HG03460 (cell line): ENCODE measurements at regions not wholly inside any gene's neighbourhood (a gene's known extent, or its start where the extent isn't known, plus 50 kb on each side); places are given as distances from the start of the nearest gene placed in this dataset.
"Not testable (repeated sequence)": the region's sequence is repeated elsewhere in the genome, so short reads cannot be mapped to it uniquely, and the experiment has no call there.

Source experiments
- ATAC-seq: cut with Tn5 transposase; IDR thresholded peaks from one replicate; pipeline ENCODE4 v1.9.1; 2021; ENCODE audit not compliant: unreplicated experiment

GRCh38 chr1:219323426-219323825 is 149.7 kb downstream of the LYPLAL1 start:
- no peak for ATAC-seq

GRCh38 chr1:219322766-219323165 is 149.1 kb downstream of the LYPLAL1 start:
- no peak for ATAC-seq

- ATAC-seq, result not testable (repeated sequence)
Observed at GRCh38 chr1:219320563-219320962, 146.9 kb downstream of the LYPLAL1 start.

DNA sequence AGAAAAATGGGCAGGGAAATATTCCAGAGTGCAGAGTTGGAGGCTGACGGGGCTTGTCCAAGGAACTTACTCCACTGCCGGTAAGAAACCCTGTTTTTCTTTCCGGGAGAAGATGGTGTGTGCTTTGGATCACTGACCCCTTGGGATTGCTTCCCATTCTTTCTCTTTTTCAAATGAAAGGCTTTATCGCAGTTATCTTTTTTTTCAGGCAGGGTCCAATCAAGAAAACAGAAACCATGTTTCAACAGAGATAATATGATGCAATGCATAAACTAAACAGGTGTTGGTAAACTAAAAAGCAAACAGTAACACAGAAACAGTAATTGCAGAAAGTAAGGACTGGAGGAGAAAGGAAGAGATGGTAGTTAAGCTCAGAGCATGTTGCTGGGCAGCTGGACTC is 145.1 kb downstream of the LYPLAL1 start:
- ATAC-seq, result no peak

DNA sequence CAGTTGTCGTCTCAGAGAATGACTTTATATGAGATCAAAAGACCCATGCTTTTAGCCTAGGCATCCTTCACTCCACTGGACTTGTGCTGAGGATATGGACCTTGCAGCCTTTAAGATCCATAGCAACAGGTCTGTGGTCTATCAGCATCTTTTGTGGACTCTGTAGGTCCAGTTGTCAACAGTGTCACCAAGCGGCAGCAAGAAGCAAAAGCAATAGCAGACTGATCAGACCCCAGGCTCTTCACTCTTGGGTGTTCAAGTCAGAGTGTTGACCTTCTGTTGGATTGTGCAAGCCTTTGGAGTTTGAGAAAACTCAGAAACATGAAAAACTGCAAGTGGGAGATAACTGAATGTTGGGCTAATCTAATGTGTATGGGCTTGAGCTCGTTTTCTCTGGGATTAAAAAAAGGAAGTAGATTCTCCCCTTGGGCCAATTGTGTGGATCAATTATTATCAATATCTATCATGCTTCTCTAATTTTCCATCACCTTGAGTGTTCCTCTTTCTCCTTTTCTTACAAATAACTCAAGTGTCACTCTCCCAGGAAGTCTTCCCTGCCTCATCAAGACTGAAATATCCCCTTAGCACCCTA is 144.2 kb downstream of the LYPLAL1 start:
- no peak for ATAC-seq

DNA sequence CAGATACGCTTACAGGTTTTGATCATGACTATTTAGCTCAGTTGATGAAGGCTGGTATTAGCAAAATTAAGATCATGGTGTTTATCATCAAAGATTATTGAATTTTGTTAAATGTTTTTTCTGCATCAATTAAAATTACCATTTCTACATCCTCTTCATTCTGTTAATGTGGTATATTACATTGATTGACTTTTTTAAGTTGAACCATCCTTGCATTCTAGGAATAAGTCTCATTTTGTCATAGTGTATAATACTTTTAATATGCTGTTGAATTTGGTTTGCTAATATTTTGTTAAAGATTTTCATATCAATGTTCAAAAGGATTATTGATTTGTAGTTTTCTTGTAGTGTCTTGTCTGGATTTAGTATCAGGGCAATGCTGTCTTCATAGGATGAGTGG is 142.4 kb downstream of the LYPLAL1 start:
- no peak for ATAC-seq

- ATAC-seq, result no peak
Observed at GRCh38 chr1:219313961-219314360, 140.3 kb downstream of the LYPLAL1 start.

GRCh38 chr1:219312967-219313366 is 139.3 kb downstream of the LYPLAL1 start:
- no peak for ATAC-seq

DNA sequence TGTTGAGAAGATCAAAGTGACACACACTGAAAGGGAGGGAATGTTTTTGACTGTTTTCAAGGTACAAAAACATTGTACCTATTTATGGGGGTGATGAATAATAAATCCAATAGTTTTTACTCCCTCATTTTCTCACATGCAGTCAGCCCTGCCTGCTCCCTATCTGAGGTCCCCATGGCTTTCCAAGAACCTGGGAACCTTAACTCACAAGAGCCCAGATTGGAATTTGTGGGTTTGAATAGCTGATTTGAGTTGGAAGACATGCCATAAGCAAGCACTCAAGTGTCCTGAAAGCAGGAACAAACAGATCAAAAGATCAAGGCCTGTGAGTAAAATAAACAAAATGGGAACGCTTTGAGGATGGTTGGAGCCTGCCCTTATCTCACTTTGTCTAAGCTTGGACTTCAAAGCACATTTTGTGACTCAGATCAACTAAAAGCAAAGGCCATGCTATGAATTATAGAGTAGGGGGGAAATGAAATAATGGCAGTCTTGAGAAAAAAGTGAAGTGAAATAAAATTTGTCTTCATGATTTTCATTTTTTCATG is 136.6 kb downstream of the LYPLAL1 start:
- no peak for ATAC-seq

DNA sequence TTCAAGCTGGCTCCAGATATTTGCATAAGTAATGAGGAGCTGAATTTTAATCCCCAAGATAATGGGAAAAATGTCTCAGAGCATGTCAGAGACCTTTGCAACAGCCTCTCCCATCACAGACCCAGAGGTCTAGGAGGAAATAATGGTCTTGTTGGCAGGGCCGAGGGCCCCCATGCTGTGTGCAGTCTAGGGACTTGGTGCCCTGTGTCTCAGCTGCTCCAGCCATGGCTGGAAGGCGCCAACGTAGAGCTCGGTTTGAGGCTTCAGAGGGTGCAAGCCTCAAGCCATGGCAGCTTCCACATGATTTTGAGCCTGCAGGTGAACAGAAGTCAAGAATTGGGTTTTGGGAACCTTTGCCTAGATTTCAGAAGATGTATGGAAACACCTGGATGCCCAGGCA is 134.7 kb downstream of the LYPLAL1 start:
- ATAC-seq, result no peak

DNA sequence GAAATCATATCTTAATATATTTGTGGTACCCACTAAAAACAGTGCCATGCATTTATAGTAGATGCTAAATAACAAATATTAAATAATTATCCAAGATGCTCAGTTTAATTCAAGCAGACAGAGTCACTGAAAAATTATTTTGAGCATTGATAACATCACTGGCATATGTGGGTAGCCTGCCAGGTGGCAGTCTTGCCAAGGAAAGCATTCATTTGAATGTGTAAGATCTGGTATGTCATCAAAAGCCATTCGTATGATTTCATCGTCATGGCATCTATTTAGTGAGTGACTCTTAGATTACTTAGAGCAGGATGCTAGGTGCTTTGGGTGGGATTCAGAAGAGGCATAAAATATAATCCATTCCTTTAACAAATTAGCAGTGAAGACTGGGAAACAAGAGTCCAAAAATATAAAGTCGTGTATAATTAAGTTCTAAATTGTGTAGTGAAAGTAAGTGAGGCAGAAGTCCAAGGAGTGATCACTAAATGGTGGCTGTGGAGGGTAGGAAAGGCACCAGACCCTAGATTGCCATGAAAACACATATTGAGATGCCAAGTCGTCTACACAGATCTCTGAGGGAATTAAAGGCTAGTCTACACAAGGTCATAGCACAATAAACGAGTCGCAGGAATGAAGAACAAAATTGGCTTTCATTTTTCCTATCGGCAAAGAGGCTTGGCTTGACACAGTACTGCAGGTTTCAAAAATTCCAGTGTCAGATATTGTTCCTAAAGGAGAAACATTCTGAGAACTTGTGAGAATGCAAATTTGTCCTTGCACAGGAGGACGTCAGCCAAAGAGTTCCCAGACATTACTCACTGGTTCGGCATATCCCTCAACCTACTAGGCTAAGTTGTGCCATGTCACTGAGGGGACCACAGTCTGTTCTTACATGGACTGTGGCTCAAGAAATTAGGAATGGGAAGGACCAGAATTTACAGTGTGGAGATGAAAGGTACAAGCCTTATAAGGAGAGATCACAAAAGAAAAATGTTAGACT is 130.8 kb downstream of the LYPLAL1 start:
- ATAC-seq, result no peak

- no peak for ATAC-seq
Observed at GRCh38 chr1:219302697-219303096, 129.0 kb downstream of the LYPLAL1 start.

GRCh38 chr1:219299420-219299819 is 125.7 kb downstream of the LYPLAL1 start:
- ATAC-seq, result no peak

GRCh38 chr1:219298571-219299148 is 125.0 kb downstream of the LYPLAL1 start:
- no peak for ATAC-seq

GRCh38 chr1:219296430-219297355 is 123.0 kb downstream of the LYPLAL1 start:
- ATAC-seq, result no peak

- ATAC-seq, result no peak
Observed at GRCh38 chr1:219294251-219294650, 120.6 kb downstream of the LYPLAL1 start.

DNA sequence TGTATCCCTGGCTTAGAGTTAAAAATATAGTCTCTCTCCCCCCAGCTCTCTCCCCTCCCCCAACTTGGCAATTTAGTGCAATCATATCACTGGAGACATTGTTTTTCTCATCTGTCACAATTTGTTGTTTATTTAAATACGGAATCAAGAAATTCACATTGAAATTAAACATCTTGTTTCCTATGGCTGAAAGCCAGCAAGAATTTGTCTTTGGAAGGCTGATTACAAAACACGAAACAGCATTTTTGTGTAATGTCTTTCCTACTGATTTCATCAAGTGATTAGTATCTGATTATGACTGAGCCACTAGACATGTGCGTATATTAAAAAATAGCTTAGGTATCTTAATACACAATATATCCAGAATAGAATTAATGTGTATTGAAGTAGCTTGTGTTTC is 119.7 kb downstream of the LYPLAL1 start:
- ATAC-seq, result no peak

GRCh38 chr1:219292999-219293398 is 119.3 kb downstream of the LYPLAL1 start:
- ATAC-seq, result no peak

GRCh38 chr1:219292341-219292740 is 118.7 kb downstream of the LYPLAL1 start:
- no peak for ATAC-seq

DNA sequence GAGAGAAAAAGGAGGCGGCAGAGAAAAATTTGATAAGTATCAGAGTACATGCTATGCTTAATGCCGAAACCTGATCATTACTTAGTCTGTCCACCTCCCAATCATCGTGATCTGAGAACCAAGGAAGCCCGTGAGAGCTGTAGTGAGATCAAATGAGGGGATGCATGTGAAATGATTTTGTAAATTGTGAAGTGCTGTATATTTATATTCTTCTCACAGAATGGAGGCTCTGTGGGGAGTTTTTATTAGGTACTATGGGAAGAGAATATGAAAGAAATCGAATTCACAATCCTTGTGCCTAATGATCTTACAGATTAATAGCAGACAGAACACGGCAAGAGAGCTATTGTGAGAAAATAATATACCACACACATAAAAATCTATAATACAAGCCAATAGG is 115.5 kb downstream of the LYPLAL1 start:
- ATAC-seq, result no peak

DNA sequence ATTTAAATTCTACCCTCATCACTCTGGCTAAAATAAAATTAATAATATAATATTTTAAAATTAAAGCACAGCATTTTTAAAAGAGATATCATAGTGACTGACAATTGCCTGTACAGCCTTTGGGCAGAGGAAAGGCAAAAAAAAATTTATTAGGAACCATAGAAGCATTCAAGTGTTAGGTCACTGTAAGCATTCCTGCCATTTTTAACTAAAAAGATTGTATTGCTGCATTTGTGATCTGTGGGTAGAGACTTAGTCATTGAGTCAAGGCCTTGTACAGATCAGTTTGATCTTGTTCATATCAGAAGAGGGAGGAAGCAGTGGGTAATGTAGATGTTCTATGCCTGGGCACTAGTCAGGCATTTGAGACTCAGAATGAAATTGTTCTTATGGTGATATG is 109.9 kb downstream of the LYPLAL1 start:
- ATAC-seq, result no peak
